MCF 10A (cell line): ENCODE measurements at regions not wholly inside any gene's neighbourhood (a gene's known extent, or its start where the extent isn't known, plus 50 kb on each side); places are given as distances from the start of the nearest gene placed in this dataset.

Experiments
- BruUV-seq: library from RNA; stranded (reverse); fragments of 400-500 nt; replicated peaks from 2 replicates; lab custom pipeline; 2021; lab: Mats Ljungman, UMichigan
- CTCF ChIA-PET: fragments of 300-600 bp; sonication (Branson Sonifier 250); formaldehyde crosslinking; extraction: SDS; loops from one replicate; lab custom pipeline; 2021; ENCODE audit warnings: antibody characterized with exemption, inconsistent platforms; lab: Yijun Ruan, JAX
- POLR2A ChIA-PET: fragments of 300-600, 350-650 bp; sonication (Branson Sonifier 250); formaldehyde crosslinking; extraction: SDS; loops from one replicate; lab custom pipeline; 2020; ENCODE audit warnings: antibody characterized with exemption, inconsistent platforms; lab: Yijun Ruan, JAX
- DNase-seq: peaks from one replicate; pipeline ENCODE4 v3.0.0-alpha.2; 2018; ENCODE audit not compliant: unreplicated experiment
- H3K27ac Mint-ChIP-seq: one replicate; pipeline ENCODE4 v1.8.0; 2022; ENCODE audit warnings: mild to moderate bottlenecking, low read depth, mixed read lengths; ENCODE audit not compliant: unreplicated experiment
- H3K27me3 Mint-ChIP-seq: one replicate; pipeline ENCODE4 v1.8.0; 2022; ENCODE audit warnings: mixed read lengths; ENCODE audit not compliant: insufficient read depth, unreplicated experiment
- H3K36me3 Mint-ChIP-seq: one replicate; pipeline ENCODE4 v1.8.0; 2022; ENCODE audit warnings: mild to moderate bottlenecking, moderate library complexity, mixed read lengths; ENCODE audit not compliant: insufficient read depth, unreplicated experiment
- H3K4me1 Mint-ChIP-seq: one replicate; pipeline ENCODE4 v1.8.0; 2022; ENCODE audit warnings: mixed read lengths; ENCODE audit not compliant: insufficient read depth, unreplicated experiment
- H3K4me3 Mint-ChIP-seq: one replicate; pipeline ENCODE4 v1.8.0; 2022; ENCODE audit warnings: mild to moderate bottlenecking, moderate library complexity, mixed read lengths; ENCODE audit not compliant: unreplicated experiment
- H3K9me3 Mint-ChIP-seq: one replicate; pipeline ENCODE4 v1.8.0; 2022; ENCODE audit warnings: mixed read lengths; ENCODE audit not compliant: unreplicated experiment
- CTCF ChIP-seq: fragments of 200-600 bp; IDR thresholded peaks from one replicate; pipeline ENCODE4 v1.8.0; 2022; ENCODE audit warnings: antibody characterized with exemption, mild to moderate bottlenecking; ENCODE audit not compliant: unreplicated experiment
- intact Hi-C: fragments of 100-400 bp; cut with micrococcal nuclease; formaldehyde crosslinking; loops from 2 replicates; pipeline ENCODE4 v1.14.1; 2022

GRCh38 chr10:37584643-37585042 lies 272.8 kb downstream of the ZNF248 start:
- Mint-ChIP-seq H3K9me3 (no peaks in the 10 kb centered on the region), H3K27me3 (no peaks in the 10 kb centered on the region), H3K4me1 (no peaks in the 10 kb centered on the region), H3K36me3 (no peaks in the 10 kb centered on the region), H3K4me3 (no peak overlapping the region), H3K27ac (no peak overlapping the region)
- BruUV-seq: no TSS peak
- TF ChIP-seq CTCF: no peak
- no peak for DNase-seq
- intact Hi-C loops: no loop called here
- ChIA-PET CTCF (interaction anchor here (0.6 kb wide), 1 partner anchor 180 kb away, joined by 3 read pairs; no protein-coding TSS in a partner anchor), POLR2A (no interaction called here)

- Mint-ChIP-seq H3K27ac (no peak overlapping the region), H3K4me3 (no peak overlapping the region), H3K36me3 (no peaks in the 10 kb centered on the region), H3K27me3 (no peaks in the 10 kb centered on the region), H3K4me1 (no peaks in the 10 kb centered on the region), H3K9me3 (no peaks in the 10 kb centered on the region)
- no peak for TF ChIP-seq CTCF
- ChIA-PET CTCF (no interaction called here), POLR2A (no interaction called here)
- intact Hi-C loops: no loop called here
- DNase-seq: no peak
- BruUV-seq: no TSS peak
Observed at GRCh38 chr10:37582237-37582636, 275.2 kb downstream of the ZNF248 start.

- TF ChIP-seq CTCF: no peak
- no peak overlapping the region for H3K27ac Mint-ChIP-seq
- H3K27me3 Mint-ChIP-seq: no peaks in the 10 kb centered on the region
- H3K36me3 Mint-ChIP-seq: no peaks in the 10 kb centered on the region
- intact Hi-C loops: no loop called here
- ChIA-PET POLR2A (no interaction called here), CTCF (no interaction called here)
- no peak overlapping the region for H3K4me3 Mint-ChIP-seq
- DNase-seq: no peak
- H3K4me1 Mint-ChIP-seq: no peaks in the 10 kb centered on the region
- H3K9me3 Mint-ChIP-seq: peaks cover 14% of the 10 kb centered on the region
- no TSS peak for BruUV-seq
Observed at GRCh38 chr10:37576154-37576553, 281.3 kb downstream of the ZNF248 start.

- Mint-ChIP-seq H3K4me3 (no peak overlapping the region), H3K36me3 (no peaks in the 10 kb centered on the region), H3K9me3 (peaks cover 14% of the 10 kb centered on the region), H3K27ac (no peak overlapping the region), H3K27me3 (no peaks in the 10 kb centered on the region), H3K4me1 (no peaks in the 10 kb centered on the region)
- no peak for DNase-seq
- CTCF ChIA-PET: no interaction called here
- POLR2A ChIA-PET: no interaction called here
- no TSS peak for BruUV-seq
- TF ChIP-seq CTCF: no peak
- intact Hi-C loops: no loop called here
Observed at GRCh38 chr10:37572206-37572605, 285.2 kb downstream of the ZNF248 start.
